ENCODE measurements at regions not wholly inside any gene's neighbourhood (a gene's known extent, or its start where the extent isn't known, plus 50 kb on each side); places are given as distances from the start of the nearest gene placed in this dataset.

DNA sequence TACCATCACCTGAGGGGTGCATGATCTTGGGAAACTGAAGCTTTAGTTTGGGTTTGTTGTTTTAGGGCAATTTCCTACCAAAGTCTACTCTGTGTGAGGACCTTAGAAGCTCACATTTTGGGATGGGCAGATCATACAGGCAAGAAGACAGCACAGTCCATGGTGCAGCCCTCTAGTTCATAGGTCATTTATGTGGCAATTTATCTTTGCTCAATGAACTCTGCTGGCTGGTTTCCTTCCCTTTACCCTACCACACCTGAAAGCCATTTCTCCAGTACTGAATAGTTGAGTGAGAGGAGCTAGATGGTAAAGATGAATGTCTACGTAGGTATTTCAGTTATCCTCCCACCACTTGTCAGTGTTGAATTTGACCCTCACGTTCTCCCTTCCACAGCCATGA, 87.5 kb upstream of the KLF12 start:
- TF ChIP-seq POLR2A (IDR thresholded peaks at IDR 0.05; ENCODE audit: low read length) (no peak), GATA1 (IDR thresholded peaks at IDR 0.05; ENCODE audit: low read depth, low read length) (no peak)

All from erythroblast (primary cell).